Mucosa of rectum (tissue), 2 donors: ENCODE measurements at regions not wholly inside any gene's neighbourhood (a gene's known extent, or its start where the extent isn't known, plus 50 kb on each side); places are given as distances from the start of the nearest gene placed in this dataset.

Source experiments
- H3K27ac ChIP-seq, 2 donors: one replicate each; pipeline ENCODE4 v1.7.0; 2013; ENCODE audit warnings: inconsistent platforms in 2 of 2, low read depth in 2 of 2, low read length in 2 of 2
- H3K27me3 ChIP-seq, 2 donors: one replicate each; pipeline ENCODE4 v1.7.0; 2013; ENCODE audit warnings: low read length in 2 of 2; ENCODE audit not compliant: control insufficient read depth in 2 of 2, insufficient read depth in 2 of 2
- H3K36me3 ChIP-seq, 2 donors: one replicate each; pipeline ENCODE4 v1.7.0; 2013; ENCODE audit warnings: low read length in 2 of 2; ENCODE audit not compliant: control insufficient read depth in 2 of 2, insufficient read depth in 2 of 2
- H3K4me1 ChIP-seq, 2 donors: one replicate each; pipeline ENCODE4 v1.7.0; 2013; ENCODE audit warnings: low read length in 2 of 2, mild to moderate bottlenecking in 1 of 2; ENCODE audit not compliant: control insufficient read depth in 2 of 2, insufficient read depth in 2 of 2
- H3K4me3 ChIP-seq, 2 donors: one replicate each; pipeline ENCODE4 v1.7.0; 2013; ENCODE audit warnings: low read length in 2 of 2
- H3K9ac ChIP-seq, 2 donors: one replicate each; pipeline ENCODE4 v1.7.0; 2013; ENCODE audit warnings: low read length in 2 of 2, low read depth in 1 of 2, mild to moderate bottlenecking in 1 of 2
- H3K9me3 ChIP-seq, 2 donors: one replicate each; pipeline ENCODE4 v1.7.0; 2013; ENCODE audit warnings: low read length in 2 of 2; ENCODE audit not compliant: control insufficient read depth in 2 of 2
- donor health status: healthy.
- donor health status: Normal muscosa, but diverticular disease.

GRCh38 chr6:147022041-147022440 is 182.2 kb upstream of the STXBP5 start:
- no peaks in the 10 kb centered on the region for H3K36me3 ChIP-seq
- H3K4me1 ChIP-seq, result no peaks in the 10 kb centered on the region
- no peak overlapping the region for H3K27ac ChIP-seq
- H3K9ac ChIP-seq, result no peak overlapping the region
- no peaks in the 10 kb centered on the region for H3K27me3 ChIP-seq
- H3K4me3 ChIP-seq, result no peak overlapping the region
- no peaks in the 10 kb centered on the region for H3K9me3 ChIP-seq

GRCh38 chr6:147023148-147023547 is 181.1 kb upstream of the STXBP5 start:
- Histone ChIP-seq H3K4me3 (no peak overlapping the region), H3K36me3 (no peaks in the 10 kb centered on the region), H3K9ac (no peak overlapping the region), H3K27me3 (no peaks in the 10 kb centered on the region), H3K9me3 (no peaks in the 10 kb centered on the region), H3K27ac (no peak overlapping the region), H3K4me1 (no peaks in the 10 kb centered on the region)

GRCh38 chr6:147023581-147023980 is 180.6 kb upstream of the STXBP5 start:
- Histone ChIP-seq H3K36me3 (no peaks in the 10 kb centered on the region), H3K9ac (no peak overlapping the region), H3K27ac (no peak overlapping the region), H3K27me3 (no peaks in the 10 kb centered on the region), H3K4me3 (no peak overlapping the region), H3K9me3 (no peaks in the 10 kb centered on the region), H3K4me1 (no peaks in the 10 kb centered on the region)

- H3K27me3 ChIP-seq, result no peaks in the 10 kb centered on the region
- no peak overlapping the region for H3K4me3 ChIP-seq
- no peaks in the 10 kb centered on the region for H3K36me3 ChIP-seq
- H3K9ac ChIP-seq, result no peak overlapping the region
- H3K9me3 ChIP-seq, result no peaks in the 10 kb centered on the region
- H3K4me1 ChIP-seq, result no peaks in the 10 kb centered on the region
- no peak overlapping the region for H3K27ac ChIP-seq
Measured at GRCh38 chr6:147029923-147030322, 174.3 kb upstream of the STXBP5 start.

- Histone ChIP-seq H3K4me3 (no peak overlapping the region), H3K4me1 (no peaks in the 10 kb centered on the region), H3K27ac (no peak overlapping the region), H3K9ac (no peak overlapping the region), H3K36me3 (no peaks in the 10 kb centered on the region), H3K9me3 (no peaks in the 10 kb centered on the region), H3K27me3 (no peaks in the 10 kb centered on the region)
Measured at GRCh38 chr6:147033267-147033666, 170.9 kb upstream of the STXBP5 start.

- Histone ChIP-seq H3K9ac (no peak overlapping the region), H3K27me3 (no peaks in the 10 kb centered on the region), H3K9me3 (no peaks in the 10 kb centered on the region)
Measured at GRCh38 chr6:147035886-147036285, 168.3 kb upstream of the STXBP5 start.

GRCh38 chr6:147037881-147038280 is 166.3 kb upstream of the STXBP5 start:
- H3K27ac ChIP-seq, result no peak overlapping the region
- no peaks in the 10 kb centered on the region for H3K9me3 ChIP-seq
- H3K4me1 ChIP-seq, result no peaks in the 10 kb centered on the region
- H3K36me3 ChIP-seq, result no peaks in the 10 kb centered on the region
- no peaks in the 10 kb centered on the region for H3K27me3 ChIP-seq
- H3K4me3 ChIP-seq, result no peak overlapping the region
- H3K9ac ChIP-seq, result no peak overlapping the region

More at GRCh38 chr6:147035886-147036285, 168.3 kb upstream of the STXBP5 start:
- Histone ChIP-seq H3K4me3 (no peak overlapping the region), H3K4me1 (no peaks in the 10 kb centered on the region), H3K27ac (no peak overlapping the region), H3K36me3 (no peaks in the 10 kb centered on the region)

- Histone ChIP-seq H3K9me3 (peaks cover 0 to 6% of the 10 kb centered on the region in 2 donors), H3K27me3 (no peaks in the 10 kb centered on the region), H3K36me3 (no peaks in the 10 kb centered on the region), H3K9ac (no peak overlapping the region), H3K27ac (no peak overlapping the region), H3K4me3 (no peak overlapping the region), H3K4me1 (no peaks in the 10 kb centered on the region)
Measured at GRCh38 chr6:147040121-147040910, 163.9 kb upstream of the STXBP5 start.

GRCh38 chr6:147042679-147043078 is 161.5 kb upstream of the STXBP5 start:
- no peaks in the 10 kb centered on the region for H3K27me3 ChIP-seq
- H3K9me3 ChIP-seq, result peaks cover 0 to 6% of the 10 kb centered on the region in 2 donors
- no peaks in the 10 kb centered on the region for H3K36me3 ChIP-seq
- no peak overlapping the region for H3K9ac ChIP-seq
- no peaks in the 10 kb centered on the region for H3K4me1 ChIP-seq
- H3K27ac ChIP-seq, result no peak overlapping the region
- H3K4me3 ChIP-seq, result no peak overlapping the region

GRCh38 chr6:147043994-147044477 is 160.2 kb upstream of the STXBP5 start:
- H3K27ac ChIP-seq, result no peak overlapping the region
- H3K4me3 ChIP-seq, result no peak overlapping the region
- peaks cover 0 to 6% of the 10 kb centered on the region in 2 donors for H3K9me3 ChIP-seq
- no peaks in the 10 kb centered on the region for H3K36me3 ChIP-seq
- H3K27me3 ChIP-seq, result no peaks in the 10 kb centered on the region
- no peak overlapping the region for H3K9ac ChIP-seq
- H3K4me1 ChIP-seq, result no peaks in the 10 kb centered on the region
